Esophagus squamous epithelium (tissue), 5 donors: ENCODE measurements at regions not wholly inside any gene's neighbourhood (a gene's known extent, or its start where the extent isn't known, plus 50 kb on each side); places are given as distances from the start of the nearest gene placed in this dataset.

ENCODE experiments used
- DNase-seq: peaks from one replicate; lab custom pipeline; 2025; lab: John Stamatoyannopoulos, UW
- H3K27ac ChIP-seq, 4 donors: fragments of 200-600 bp; sonication (generic); one replicate each; pipeline ENCODE4 v1.5.1; 2016 to 2019; ENCODE audit warnings: mild to moderate bottlenecking in 1 of 4
- H3K27me3 ChIP-seq, 4 donors: fragments of 200-600 bp; sonication (generic); 1 replicate in 3 of 4; 2 replicates in 1 of 4; pipeline versions ENCODE4 v1.5.1 to v1.6.0; 2017 to 2021; ENCODE audit warnings: antibody characterized with exemption in 1 of 4
- H3K36me3 ChIP-seq, 3 donors: fragments of 200-600 bp; sonication (generic); one replicate each; pipeline ENCODE4 v1.5.1; 2016 to 2019
- H3K4me1 ChIP-seq, 3 donors: fragments of 200-600 bp; sonication (generic); one replicate each; pipeline ENCODE4 v1.5.1; 2017 to 2019
- H3K4me3 ChIP-seq, 4 donors: fragments of 200-600 bp; sonication (generic); 1 replicate in 3 of 4; 2 replicates in 1 of 4; pipeline ENCODE4 v1.5.1; 2016 to 2019; ENCODE audit warnings: mild to moderate bottlenecking in 2 of 4, moderate library complexity in 1 of 4
- H3K9me3 ChIP-seq, 3 donors: fragments of 200-600 bp; sonication (generic); one replicate each; pipeline ENCODE4 v1.5.1; 2016 to 2019
- CTCF ChIP-seq, 6 experiments: fragments of 450-650 bp in 4 of 6; fragments of 200-600 bp in 2 of 6; sonication (generic) in 2 of 6; IDR thresholded peaks; one replicate each; pipeline ENCODE4 v1.5.1; 2016 to 2019; ENCODE audit warnings: antibody characterized with exemption in 6 of 6, mild to moderate bottlenecking in 4 of 6, moderate library complexity in 4 of 6
- POLR2A ChIP-seq, 4 donors: fragments of 450-650 bp; IDR thresholded peaks; one replicate each; pipeline ENCODE4 v1.6.1; 2017; ENCODE audit warnings: antibody characterized with exemption in 4 of 4, mild to moderate bottlenecking in 4 of 4, moderate library complexity in 3 of 4
- WGBS, 2 donors: methylation state at CpG; one replicate each; pipeline ENCODE4 v1.1.5; 2018; 5-methylcytosine and 5-hydroxymethylcytosine counted together
- intact Hi-C: fragments of 100-400 bp; cut with DNase I; formaldehyde crosslinking; loops from one replicate; pipeline ENCODE4 v1.15.0; 2022
- donor health status: DM: yes; HTN: yes; CAD: no.

- TF ChIP-seq CTCF (IDR thresholded peaks at IDR 0.05) (no peak), POLR2A (IDR thresholded peaks at IDR 0.05) (no peak)
- WGBS, 2 donors, result 83 to 93% methylated on average over 2 of the region's 2 CpGs
- no peaks in the 10 kb centered on the region for H3K9me3 ChIP-seq
- intact Hi-C loops, result no loop called here
- DNase-seq, result no peak
- no peaks in the 10 kb centered on the region for H3K27me3 ChIP-seq
- H3K27ac ChIP-seq, result no peak overlapping the region
- H3K4me1 ChIP-seq, result no peaks in the 10 kb centered on the region
- H3K36me3 ChIP-seq, result no peaks in the 10 kb centered on the region
- H3K4me3 ChIP-seq, result no peak overlapping the region
Measured at GRCh38 chr2:138147796-138148195, 183.5 kb downstream of the HNMT start.

GRCh38 chr2:138155304-138155703, 191.0 kb downstream of the HNMT start:
- Histone ChIP-seq H3K4me1 (no peaks in the 10 kb centered on the region), H3K27me3 (no peaks in the 10 kb centered on the region), H3K36me3 (no peaks in the 10 kb centered on the region), H3K27ac (no peak overlapping the region), H3K9me3 (no peaks in the 10 kb centered on the region), H3K4me3 (no peak overlapping the region)
- intact Hi-C loops, result no loop called here
- WGBS, 2 donors, result 67 to 68% methylated on average over 1 of the region's 1 CpG
- TF ChIP-seq POLR2A (IDR thresholded peaks at IDR 0.05), result no peak
- TF ChIP-seq CTCF (IDR thresholded peaks at IDR 0.05), result no peak
- no peak for DNase-seq

GRCh38 chr2:138157372-138157771, 193.1 kb downstream of the HNMT start:
- H3K4me3 ChIP-seq, result no peak overlapping the region
- no peak overlapping the region for H3K27ac ChIP-seq
- no peak for DNase-seq
- no peaks in the 10 kb centered on the region for H3K27me3 ChIP-seq
- no peaks in the 10 kb centered on the region for H3K36me3 ChIP-seq
- no peaks in the 10 kb centered on the region for H3K4me1 ChIP-seq
- H3K9me3 ChIP-seq, result no peaks in the 10 kb centered on the region
- TF ChIP-seq CTCF (IDR thresholded peaks at IDR 0.05), result no peak
- no peak for TF ChIP-seq POLR2A (IDR thresholded peaks at IDR 0.05)
- intact Hi-C loops, result no loop called here
- WGBS, 2 donors, result 76 to 84% methylated on average over 4 of the region's 4 CpGs

- TF ChIP-seq POLR2A (IDR thresholded peaks at IDR 0.05), result no peak
- no peak for TF ChIP-seq CTCF (IDR thresholded peaks at IDR 0.05)
- Histone ChIP-seq H3K4me1 (no peaks in the 10 kb centered on the region), H3K4me3 (no peak overlapping the region), H3K36me3 (no peaks in the 10 kb centered on the region), H3K27me3 (no peaks in the 10 kb centered on the region), H3K9me3 (peaks cover 0 to 7% (median 5%) of the 10 kb centered on the region in 3 donors), H3K27ac (no peak overlapping the region)
- DNase-seq, result no peak
- intact Hi-C loops, result no loop called here
- 51 to 55% methylated on average over 5 of the region's 5 CpGs for WGBS, 2 donors
Measured at GRCh38 chr2:138170485-138170884, 206.2 kb downstream of the HNMT start.

DNA sequence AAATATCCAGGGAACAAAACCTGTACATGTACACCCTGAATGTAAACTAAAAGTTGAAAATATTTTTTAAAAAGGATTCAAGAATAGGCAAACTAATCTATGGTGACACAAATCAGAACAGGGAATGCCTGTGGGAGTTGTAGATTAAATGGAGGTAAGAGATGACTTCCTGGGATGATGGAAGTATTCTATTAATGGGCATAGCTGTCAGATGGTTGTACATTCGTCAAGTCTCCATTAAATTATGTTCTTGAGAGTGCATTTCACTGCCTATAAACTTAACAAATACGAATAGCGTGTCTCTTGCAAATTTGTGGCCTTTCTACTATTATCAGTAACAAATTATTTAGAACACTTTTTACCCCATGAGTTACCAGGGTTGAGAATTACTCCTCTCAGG, 207.0 kb downstream of the HNMT start:
- H3K4me1 ChIP-seq, result no peaks in the 10 kb centered on the region
- H3K36me3 ChIP-seq, result no peaks in the 10 kb centered on the region
- no peak overlapping the region for H3K27ac ChIP-seq
- no peaks in the 10 kb centered on the region for H3K27me3 ChIP-seq
- intact Hi-C loops, result no loop called here
- TF ChIP-seq POLR2A (IDR thresholded peaks at IDR 0.05) (no peak), CTCF (IDR thresholded peaks at IDR 0.05) (no peak)
- no peaks in the 10 kb centered on the region for H3K9me3 ChIP-seq
- no peak for DNase-seq
- H3K4me3 ChIP-seq, result no peak overlapping the region
- 62 to 66% methylated on average over 3 of the region's 3 CpGs for WGBS, 2 donors
